Memory B cell (primary cell): ENCODE measurements at regions not wholly inside any gene's neighbourhood (a gene's known extent, or its start where the extent isn't known, plus 50 kb on each side); places are given as distances from the start of the nearest gene placed in this dataset.

Experiments
- ATAC-seq: fragments of 150-1000 bp; cut with Tn5 transposase; 2 replicates; pipeline ENCODE4 v1.10.0; 2021; ENCODE audit warnings: low read depth, mild to moderate bottlenecking, moderate library complexity
- DNase-seq, 2 donors: peaks; one replicate each; pipeline ENCODE4 v3.0.0; 2022; ENCODE audit warnings: low spot score in 2 of 2
- H3K27ac Mint-ChIP-seq: one replicate; pipeline ENCODE4 v1.8.0; 2022; ENCODE audit warnings: mild to moderate bottlenecking, moderate library complexity, mixed read lengths
- H3K27me3 Mint-ChIP-seq: one replicate; pipeline ENCODE4 v1.8.0; 2022; ENCODE audit warnings: mixed read lengths
- H3K36me3 Mint-ChIP-seq: one replicate; pipeline ENCODE4 v1.8.0; 2022; ENCODE audit warnings: mild to moderate bottlenecking, mixed read lengths
- H3K4me1 Mint-ChIP-seq: one replicate; pipeline ENCODE4 v1.8.0; 2022; ENCODE audit warnings: mixed read lengths
- H3K4me3 Mint-ChIP-seq: one replicate; pipeline ENCODE4 v1.8.0; 2022; ENCODE audit warnings: mild to moderate bottlenecking, moderate library complexity, mixed read lengths
- H3K9me3 Mint-ChIP-seq: one replicate; pipeline ENCODE4 v1.8.0; 2022; ENCODE audit warnings: mixed read lengths

DNA sequence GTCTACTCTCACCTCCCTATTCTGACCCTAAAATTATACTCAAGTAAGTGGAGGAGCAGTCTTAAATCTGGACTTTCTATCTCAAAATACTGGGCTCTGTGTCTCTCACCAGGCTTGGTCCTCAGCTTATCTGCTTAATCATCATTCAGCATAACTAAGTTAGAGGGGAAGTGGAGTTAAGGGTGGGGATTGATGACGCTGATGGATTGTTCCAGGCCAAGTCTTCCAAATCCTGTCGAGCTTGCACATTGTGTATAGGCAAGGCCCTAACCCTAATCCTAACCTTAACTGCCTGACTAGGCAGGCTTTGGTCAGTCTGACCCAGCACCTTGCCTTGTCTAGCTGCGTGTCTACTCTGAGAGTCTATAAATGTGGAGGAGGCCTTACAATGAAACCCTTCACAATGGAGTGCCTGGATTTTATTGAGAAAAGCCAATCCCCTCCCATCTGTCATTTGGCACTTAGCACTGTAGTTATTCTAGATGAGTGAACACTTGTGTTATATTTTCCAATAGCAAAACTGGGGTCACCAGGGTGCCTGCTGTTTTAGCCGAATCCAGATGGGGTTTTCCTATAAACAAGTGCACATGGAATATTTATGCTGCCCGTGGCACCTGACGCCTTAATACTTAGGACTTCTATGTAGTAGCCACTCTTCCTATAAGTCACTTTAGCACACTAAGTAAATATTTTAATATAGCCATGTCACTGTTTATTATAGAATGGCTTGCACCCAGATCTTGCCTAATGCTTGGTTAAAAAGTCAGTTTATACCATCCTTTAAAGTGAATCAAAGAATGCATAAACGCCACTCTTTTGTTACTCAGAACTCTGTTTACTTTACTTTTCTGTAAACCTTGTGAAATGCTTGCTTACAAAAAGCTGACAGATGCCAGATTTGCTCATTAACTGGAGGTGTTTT is 193.2 kb upstream of the MYOCD start:
- Mint-ChIP-seq H3K4me3 (no peak overlapping the region), H3K27me3 (no peaks in the 10 kb centered on the region), H3K4me1 (no peaks in the 10 kb centered on the region), H3K36me3 (no peaks in the 10 kb centered on the region), H3K27ac (no peak overlapping the region), H3K9me3 (peaks cover 3% of the 10 kb centered on the region)
- no peak for ATAC-seq
- DNase-seq, result no peak

DNA sequence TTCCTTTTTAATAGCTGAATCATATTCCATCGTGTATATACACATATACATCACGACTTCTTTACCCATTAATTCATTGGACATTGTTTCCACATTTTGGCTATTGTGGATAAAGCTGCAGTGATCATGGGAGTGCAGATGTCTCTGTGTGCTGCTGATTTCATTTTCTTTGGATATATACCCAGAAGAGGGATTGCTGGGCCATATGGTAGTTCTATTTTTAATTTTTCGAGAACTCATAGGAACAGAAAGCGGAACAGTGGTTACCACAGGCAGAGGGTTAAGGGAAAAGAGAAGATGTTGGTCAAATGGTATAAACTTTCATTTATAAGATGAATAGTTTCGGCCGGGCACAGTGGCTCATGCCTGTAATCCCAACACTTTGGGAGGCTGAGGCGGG is 187.4 kb upstream of the MYOCD start:
- ATAC-seq, result no peak
- Mint-ChIP-seq H3K9me3 (peaks cover 3% of the 10 kb centered on the region), H3K36me3 (no peaks in the 10 kb centered on the region), H3K27ac (no peak overlapping the region), H3K4me1 (no peaks in the 10 kb centered on the region), H3K27me3 (no peaks in the 10 kb centered on the region), H3K4me3 (no peak overlapping the region)
- DNase-seq, result no peak

GRCh38 chr17:12485361-12485906 is 180.3 kb upstream of the MYOCD start:
- ATAC-seq, result no peak
- Mint-ChIP-seq H3K4me3 (no peak overlapping the region), H3K36me3 (no peaks in the 10 kb centered on the region), H3K9me3 (no peaks in the 10 kb centered on the region), H3K27ac (no peak overlapping the region), H3K27me3 (no peaks in the 10 kb centered on the region), H3K4me1 (no peaks in the 10 kb centered on the region)
- DNase-seq, result no peak

DNA sequence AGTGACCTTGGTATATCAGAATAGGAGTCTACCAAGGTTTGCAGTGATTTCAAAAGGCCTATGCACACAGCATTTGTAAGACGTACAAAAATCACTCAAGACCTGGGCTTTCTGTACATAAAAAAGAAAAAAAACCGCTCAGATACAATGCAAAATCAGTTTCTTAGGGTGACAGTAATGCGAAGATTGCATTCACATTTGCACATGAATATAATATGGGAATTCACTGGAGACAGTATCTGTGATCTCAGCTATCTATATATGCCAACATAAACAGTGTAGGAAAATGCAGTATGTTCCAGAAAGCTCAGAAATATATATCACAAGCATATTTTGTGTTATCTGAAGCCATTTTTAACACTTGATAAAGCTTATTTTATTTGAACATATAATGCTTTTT is 176.4 kb upstream of the MYOCD start:
- H3K4me1 Mint-ChIP-seq, result no peaks in the 10 kb centered on the region
- DNase-seq, result no peak
- ATAC-seq, result no peak
- H3K27ac Mint-ChIP-seq, result no peak overlapping the region
- no peaks in the 10 kb centered on the region for H3K27me3 Mint-ChIP-seq
- H3K4me3 Mint-ChIP-seq, result no peak overlapping the region
- no peaks in the 10 kb centered on the region for H3K9me3 Mint-ChIP-seq
- no peaks in the 10 kb centered on the region for H3K36me3 Mint-ChIP-seq

GRCh38 chr17:12492450-12492849 is 173.2 kb upstream of the MYOCD start:
- Mint-ChIP-seq H3K4me1 (no peaks in the 10 kb centered on the region), H3K27me3 (no peaks in the 10 kb centered on the region), H3K9me3 (no peaks in the 10 kb centered on the region), H3K27ac (no peak overlapping the region), H3K36me3 (no peaks in the 10 kb centered on the region), H3K4me3 (no peak overlapping the region)
- no peak for DNase-seq
- no peak for ATAC-seq

DNA sequence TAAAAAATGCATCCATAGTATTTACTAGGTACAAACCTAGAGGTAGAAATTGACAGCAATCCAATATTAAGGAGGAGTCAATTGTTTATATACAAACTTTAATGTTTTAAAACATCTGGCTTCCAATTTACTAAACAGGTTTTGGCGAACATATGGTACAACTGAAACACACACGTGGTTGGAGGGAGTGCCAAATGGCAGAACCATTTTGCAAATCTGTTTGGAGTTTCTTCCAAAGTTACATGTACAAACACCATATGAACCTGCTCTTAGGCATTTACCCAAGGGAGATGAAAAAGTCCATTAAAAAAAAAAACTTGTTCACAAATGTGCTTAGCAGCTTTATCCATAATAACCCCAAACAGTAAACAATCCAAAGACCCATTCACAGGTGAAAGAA is 159.8 kb upstream of the MYOCD start:
- H3K4me1 Mint-ChIP-seq, result no peaks in the 10 kb centered on the region
- H3K27me3 Mint-ChIP-seq, result no peaks in the 10 kb centered on the region
- H3K36me3 Mint-ChIP-seq, result no peaks in the 10 kb centered on the region
- H3K9me3 Mint-ChIP-seq, result peaks cover 7% of the 10 kb centered on the region
- H3K4me3 Mint-ChIP-seq, result no peak overlapping the region
- no peak overlapping the region for H3K27ac Mint-ChIP-seq
- no peak for ATAC-seq
- DNase-seq, result no peak

- no peaks in the 10 kb centered on the region for H3K27me3 Mint-ChIP-seq
- H3K4me1 Mint-ChIP-seq, result no peaks in the 10 kb centered on the region
- H3K36me3 Mint-ChIP-seq, result no peaks in the 10 kb centered on the region
- no peak for ATAC-seq
- no peak for DNase-seq
- H3K27ac Mint-ChIP-seq, result no peak overlapping the region
- H3K4me3 Mint-ChIP-seq, result no peak overlapping the region
- H3K9me3 Mint-ChIP-seq, result peaks cover 7% of the 10 kb centered on the region
Observed at GRCh38 chr17:12507026-12507595, 158.6 kb upstream of the MYOCD start.

DNA sequence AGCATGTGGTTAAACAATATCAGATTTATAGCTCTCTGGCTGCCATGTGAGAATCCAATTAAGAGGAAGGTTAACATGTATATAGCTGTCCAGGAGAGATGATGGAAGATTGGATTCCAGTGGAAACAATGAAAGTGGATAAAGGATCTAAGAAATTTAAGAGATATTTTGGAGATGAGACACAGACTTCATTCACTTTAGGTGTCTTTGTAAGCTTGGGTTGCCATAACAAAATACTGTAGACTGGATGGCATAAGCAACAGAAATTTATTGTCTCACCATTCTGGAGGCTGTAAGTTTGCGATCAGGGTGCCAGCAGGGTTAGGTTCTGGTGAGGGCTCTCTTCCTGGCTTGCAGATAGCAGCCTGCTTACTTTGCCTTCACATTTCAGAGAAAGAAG is 155.9 kb upstream of the MYOCD start:
- no peak overlapping the region for H3K27ac Mint-ChIP-seq
- H3K4me3 Mint-ChIP-seq, result no peak overlapping the region
- H3K36me3 Mint-ChIP-seq, result no peaks in the 10 kb centered on the region
- no peaks in the 10 kb centered on the region for H3K9me3 Mint-ChIP-seq
- no peaks in the 10 kb centered on the region for H3K27me3 Mint-ChIP-seq
- ATAC-seq (no peak), DNase-seq (no peak)
- no peaks in the 10 kb centered on the region for H3K4me1 Mint-ChIP-seq

GRCh38 chr17:12510535-12510934 is 155.2 kb upstream of the MYOCD start:
- DNase-seq, result no peak
- no peaks in the 10 kb centered on the region for H3K9me3 Mint-ChIP-seq
- H3K27me3 Mint-ChIP-seq, result no peaks in the 10 kb centered on the region
- H3K4me1 Mint-ChIP-seq, result no peaks in the 10 kb centered on the region
- no peak overlapping the region for H3K4me3 Mint-ChIP-seq
- no peaks in the 10 kb centered on the region for H3K36me3 Mint-ChIP-seq
- ATAC-seq, result no peak
- H3K27ac Mint-ChIP-seq, result no peak overlapping the region

DNA sequence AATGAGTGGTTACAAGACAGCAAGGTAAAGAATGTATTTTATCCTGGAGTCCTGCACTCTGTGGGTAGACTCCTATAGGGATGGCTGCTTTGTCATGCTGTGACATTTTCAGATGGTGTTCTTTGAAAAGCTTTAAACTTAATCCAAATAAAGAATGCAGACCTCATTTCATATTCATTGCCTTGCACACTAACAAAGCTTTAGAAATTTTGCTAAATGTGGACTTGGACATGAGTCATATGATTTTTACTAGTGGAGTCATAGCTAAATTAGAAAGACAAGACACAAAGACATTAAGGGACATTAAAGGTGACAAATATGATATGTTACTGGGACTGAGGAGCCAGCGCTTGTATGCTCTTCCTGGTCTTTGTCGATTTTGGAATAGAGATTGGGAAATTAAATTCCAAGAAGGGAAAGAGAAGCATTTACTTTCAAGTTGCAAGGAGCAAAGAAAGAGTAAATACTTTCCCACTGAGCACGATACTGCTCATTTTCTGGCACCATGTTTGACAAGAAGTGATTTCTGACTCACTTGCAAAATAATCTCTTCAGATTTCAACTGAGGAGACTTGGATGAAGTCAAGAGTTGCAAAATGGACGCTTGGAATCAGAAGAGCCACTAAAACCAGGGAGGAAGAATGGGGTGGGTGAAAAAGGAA is 152.9 kb upstream of the MYOCD start:
- H3K9me3 Mint-ChIP-seq, result no peaks in the 10 kb centered on the region
- H3K4me1 Mint-ChIP-seq, result no peaks in the 10 kb centered on the region
- ATAC-seq (no peak), DNase-seq (no peak)
- H3K27ac Mint-ChIP-seq, result no peak overlapping the region
- H3K27me3 Mint-ChIP-seq, result no peaks in the 10 kb centered on the region
- no peaks in the 10 kb centered on the region for H3K36me3 Mint-ChIP-seq
- H3K4me3 Mint-ChIP-seq, result no peak overlapping the region

DNA sequence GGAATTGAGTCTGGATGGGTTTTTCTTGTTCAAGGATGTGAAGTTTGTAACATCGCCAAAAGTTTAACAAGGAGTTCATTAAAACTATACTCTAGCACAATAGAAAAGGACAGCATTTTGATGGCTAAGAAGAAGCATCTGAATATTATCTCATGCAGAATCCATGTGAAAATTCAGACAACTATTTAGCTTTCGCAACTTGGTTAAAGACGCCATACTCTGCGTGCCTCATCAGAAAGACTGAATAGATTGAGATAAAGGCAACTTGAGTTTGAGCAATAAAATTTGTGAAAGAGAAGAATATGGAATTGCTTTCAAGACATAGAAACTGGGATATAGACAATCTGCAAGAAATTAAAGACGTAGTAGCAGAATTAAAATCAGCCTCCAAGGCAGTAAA is 151.1 kb upstream of the MYOCD start:
- Mint-ChIP-seq H3K36me3 (no peaks in the 10 kb centered on the region), H3K4me1 (no peaks in the 10 kb centered on the region), H3K4me3 (no peak overlapping the region), H3K27me3 (no peaks in the 10 kb centered on the region), H3K9me3 (no peaks in the 10 kb centered on the region), H3K27ac (no peak overlapping the region)
- ATAC-seq (no peak), DNase-seq (no peak)

DNA sequence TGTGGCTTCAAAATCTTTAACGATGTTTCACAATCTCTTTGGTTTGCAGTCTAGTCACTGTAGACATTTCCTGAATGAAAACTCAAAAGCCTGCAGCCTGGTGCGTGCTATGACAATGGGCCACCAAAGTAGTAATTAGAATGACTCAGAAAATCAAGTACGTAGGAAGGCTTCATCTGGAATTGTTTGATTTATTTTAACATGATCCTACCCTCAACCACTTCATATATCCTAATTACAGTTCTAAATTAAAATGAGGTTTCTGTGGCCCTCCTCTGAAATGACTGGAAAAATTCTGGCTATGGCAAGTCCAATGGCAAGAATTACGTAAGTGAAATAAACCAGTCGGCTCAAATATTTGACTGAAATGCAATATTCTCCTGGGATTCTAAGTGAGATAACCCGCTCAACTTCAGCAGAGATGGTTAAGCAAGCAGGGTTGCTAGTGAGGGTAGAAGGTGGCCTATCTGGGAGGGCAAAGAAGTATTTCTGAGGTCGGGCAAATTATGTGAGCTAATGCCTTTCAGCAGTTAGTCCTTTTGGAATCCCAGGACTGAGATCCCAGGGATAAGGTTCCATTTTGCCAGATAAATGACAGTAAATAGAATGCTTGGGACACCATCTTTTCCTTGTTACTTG is 145.6 kb upstream of the MYOCD start:
- ATAC-seq, result no peak
- no peaks in the 10 kb centered on the region for H3K4me1 Mint-ChIP-seq

GRCh38 chr17:12521416-12521815 is 144.3 kb upstream of the MYOCD start:
- no peaks in the 10 kb centered on the region for H3K9me3 Mint-ChIP-seq
- H3K4me3 Mint-ChIP-seq, result no peak overlapping the region
- no peak for DNase-seq
- no peak overlapping the region for H3K27ac Mint-ChIP-seq
- H3K27me3 Mint-ChIP-seq, result no peaks in the 10 kb centered on the region
- H3K36me3 Mint-ChIP-seq, result no peaks in the 10 kb centered on the region
- no peak for ATAC-seq
- H3K4me1 Mint-ChIP-seq, result no peaks in the 10 kb centered on the region

More for the DNA sequence above, 145.6 kb upstream of the MYOCD start:
- Mint-ChIP-seq H3K27ac (no peak overlapping the region), H3K36me3 (no peaks in the 10 kb centered on the region), H3K4me3 (no peak overlapping the region), H3K27me3 (no peaks in the 10 kb centered on the region), H3K9me3 (no peaks in the 10 kb centered on the region)
- DNase-seq, result no peak

- H3K27me3 Mint-ChIP-seq, result no peaks in the 10 kb centered on the region
- H3K36me3 Mint-ChIP-seq, result no peaks in the 10 kb centered on the region
- H3K27ac Mint-ChIP-seq, result no peak overlapping the region
Observed at GRCh38 chr17:12522336-12522735, 143.4 kb upstream of the MYOCD start.

More at GRCh38 chr17:12522336-12522735, 143.4 kb upstream of the MYOCD start:
- no peak for DNase-seq
- Mint-ChIP-seq H3K4me1 (no peaks in the 10 kb centered on the region), H3K9me3 (no peaks in the 10 kb centered on the region), H3K4me3 (no peak overlapping the region)
- no peak for ATAC-seq
